Left cardiac atrium (tissue), 4 donors: ENCODE measurements at regions not wholly inside any gene's neighbourhood (a gene's known extent, or its start where the extent isn't known, plus 50 kb on each side); places are given as distances from the start of the nearest gene placed in this dataset.

Experiments
- ATAC-seq, 2 donors: fragments of 200-7000 bp; cut with Tn5 transposase; one replicate each; pipeline ENCODE4 v1.9.1; 2020; ENCODE audit warnings: mild to moderate bottlenecking in 2 of 2, moderate library complexity in 2 of 2
- DNase-seq: peaks from one replicate; pipeline ENCODE4 v3.0.0-alpha.2; 2020
- intact Hi-C, 2 donors: fragments of 100-400 bp; cut with DNase I; formaldehyde crosslinking; loops; one replicate each; pipeline versions ENCODE4 v1.14.1 to v1.15.1; 2022 to 2023
- donor health status: DM: no; HTN: yes; CAD: no.
- donor health status: DM: no; HTN: yes; CAD: no; lungs with severe emphysema.
- donor health status: DM: yes; HTN: yes; CAD: no.
- donor health status: Dilated cardiomyopathy.

DNA sequence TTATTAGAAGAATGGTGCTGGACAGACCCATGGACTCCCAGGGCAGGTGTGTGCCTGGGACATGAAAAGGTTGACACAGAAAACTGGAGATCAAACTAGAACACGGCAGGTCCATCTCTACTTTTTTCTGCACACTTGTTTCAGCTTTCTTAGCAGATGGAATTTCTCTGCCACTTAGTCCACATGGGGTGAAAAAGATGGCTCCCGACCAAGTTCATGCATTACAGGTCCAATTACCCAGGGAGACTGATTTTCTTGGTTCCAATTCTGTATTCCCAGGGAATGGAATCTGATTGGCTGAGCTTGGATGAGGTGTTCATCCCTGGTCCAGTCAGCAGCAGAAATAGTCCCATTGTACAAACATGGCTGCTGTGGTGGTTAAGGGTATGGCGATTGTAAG, 238.9 kb upstream of the SRRM4 start:
- intact Hi-C loops, result no loop called here
- DNase-seq (no peak), ATAC-seq (no peak)

DNA sequence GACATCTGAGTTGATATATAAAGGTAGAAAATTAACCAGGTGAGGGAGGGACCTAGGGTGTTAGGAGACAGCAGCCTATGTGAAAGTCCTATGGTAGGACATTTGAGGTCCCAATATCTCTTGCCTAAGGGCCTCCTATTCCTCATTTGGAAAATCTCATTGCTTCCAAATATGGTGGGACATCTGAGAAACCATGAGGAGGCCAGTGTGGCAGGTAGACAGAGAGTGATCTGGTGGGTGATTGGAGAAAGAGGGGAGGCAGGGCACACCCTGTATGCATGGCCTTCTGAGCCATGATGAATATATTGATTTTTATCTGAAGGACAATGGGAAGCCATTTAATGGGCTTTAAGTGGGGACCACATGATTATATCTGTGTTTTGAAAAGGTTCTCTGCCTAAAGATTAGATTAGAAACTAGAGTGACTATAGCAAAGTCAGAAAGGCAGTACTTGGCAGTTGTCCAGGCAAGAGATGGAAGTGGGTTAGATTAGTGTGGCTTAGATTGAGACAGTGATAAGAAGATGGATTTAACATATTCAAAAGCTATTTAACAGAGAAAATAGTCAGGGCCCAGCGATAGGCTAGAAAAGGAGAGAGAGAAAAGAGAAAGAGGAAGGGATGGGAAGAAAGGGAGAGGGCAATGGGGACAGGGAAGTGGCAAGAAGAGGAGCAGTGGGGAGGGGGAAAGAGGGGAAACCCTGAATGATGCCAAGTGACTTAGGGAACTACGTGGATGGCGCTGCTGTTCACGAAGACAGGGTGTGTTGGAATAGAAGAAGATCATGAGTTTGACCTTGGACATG, 237.2 kb upstream of the SRRM4 start:
- ATAC-seq, result no peak
- intact Hi-C loops, result no loop called here
- DNase-seq, result no peak

DNA sequence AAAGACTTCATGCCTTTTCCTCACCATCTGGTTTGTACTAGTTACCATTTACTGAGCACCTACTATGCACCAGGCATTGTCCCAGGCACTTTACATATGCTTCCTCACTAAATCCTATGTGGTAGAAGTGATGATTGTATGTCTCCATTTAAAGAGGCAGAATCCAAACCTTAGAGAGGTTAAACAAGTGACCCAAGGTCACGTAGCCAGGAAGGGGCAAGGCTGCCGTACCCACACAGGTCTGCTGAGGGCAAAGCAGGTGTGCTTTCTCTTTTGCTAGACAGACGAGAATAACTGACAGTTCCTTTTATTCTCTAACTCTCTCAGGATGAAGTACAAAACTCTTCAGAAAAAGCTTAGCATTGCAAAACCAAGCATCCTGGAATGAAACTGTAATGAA, 235.2 kb upstream of the SRRM4 start:
- ATAC-seq, result no peak
- DNase-seq, result no peak
- intact Hi-C loops, result no loop called here

DNA sequence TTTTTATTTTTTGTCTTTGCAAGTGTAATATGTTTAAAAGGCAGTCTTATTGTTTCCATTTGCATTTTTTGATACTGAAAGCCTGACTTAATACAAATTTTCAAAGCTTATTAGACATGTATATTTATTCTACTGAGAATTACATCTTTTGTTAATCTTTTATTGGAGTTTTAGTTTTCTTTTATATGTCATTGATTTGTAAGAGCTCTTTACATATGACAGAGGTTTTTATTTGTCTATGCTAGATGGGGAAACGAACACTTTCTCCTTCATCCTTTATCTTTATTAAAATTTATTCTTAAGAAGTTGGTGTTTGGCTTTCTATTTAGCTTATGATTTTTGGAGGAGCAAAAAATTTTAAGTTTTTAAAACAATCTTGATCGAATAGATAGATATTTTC, 234.4 kb upstream of the SRRM4 start:
- ATAC-seq, result no peak

DNA sequence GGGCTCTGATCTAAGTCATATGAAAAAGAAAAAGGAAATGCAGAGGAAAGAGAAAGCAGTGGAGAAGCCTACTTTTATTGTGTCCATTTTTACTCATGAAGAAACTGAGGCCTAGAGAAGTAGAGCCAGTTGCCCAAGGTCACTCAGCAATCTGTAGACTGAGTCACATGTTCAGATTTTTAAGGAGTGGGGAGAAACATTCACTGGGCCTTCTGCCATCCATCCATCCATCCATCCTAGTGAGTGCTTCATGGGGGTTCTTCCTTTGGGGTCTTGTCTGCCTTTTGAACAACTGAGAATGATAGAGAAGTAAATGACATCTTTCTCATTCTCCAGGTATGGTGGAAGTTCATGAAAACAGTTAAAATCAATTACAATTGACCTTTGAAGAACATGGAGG, 233.6 kb upstream of the SRRM4 start:
- intact Hi-C loops, result no loop called here
- DNase-seq, result no peak
- no peak for ATAC-seq

More for the DNA sequence above, 234.4 kb upstream of the SRRM4 start:
- DNase-seq, result no peak
- intact Hi-C loops, result no loop called here

DNA sequence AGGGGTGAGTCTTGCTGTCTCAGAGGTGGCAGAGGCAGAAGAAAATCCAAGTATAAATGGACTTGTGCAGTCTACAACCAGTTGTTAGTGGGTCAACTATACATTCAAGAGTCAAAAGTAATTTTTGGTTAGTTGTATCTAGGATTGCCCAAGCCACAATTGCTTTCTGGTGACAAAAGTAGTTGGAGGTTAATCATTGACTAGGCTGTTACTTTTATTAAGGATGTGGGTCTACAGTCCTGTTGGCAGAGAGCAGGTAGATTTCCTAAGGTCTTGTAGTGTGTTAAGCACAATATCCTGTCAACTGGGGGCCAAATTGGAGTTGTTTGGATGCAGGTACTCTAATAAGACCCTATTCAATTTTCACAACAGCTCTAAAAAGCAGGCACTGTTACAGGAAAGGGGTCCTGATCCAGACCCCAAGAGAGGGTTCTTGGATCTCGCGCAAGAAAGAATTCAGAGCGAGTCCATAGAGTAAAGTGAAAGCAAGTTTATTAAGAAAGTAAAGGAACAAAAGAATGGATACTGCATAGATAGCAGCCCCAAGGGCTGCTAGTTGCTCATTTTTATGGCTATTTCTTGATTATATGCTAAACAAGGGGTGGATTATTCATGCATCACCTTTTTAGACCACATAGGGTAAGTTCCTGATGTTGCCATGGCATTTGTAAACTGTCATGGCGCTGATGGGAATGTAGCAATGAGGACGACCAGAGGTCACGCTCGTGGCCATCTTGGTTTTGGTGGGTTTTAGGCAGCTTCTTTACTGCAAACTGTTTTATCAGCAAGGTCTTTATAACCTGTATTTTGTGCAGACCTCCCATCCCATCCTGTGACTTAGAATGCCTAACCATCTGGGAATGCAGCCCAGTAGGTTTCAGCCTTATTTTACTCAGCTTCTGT, 232.6 kb upstream of the SRRM4 start:
- ATAC-seq (no peak), DNase-seq (no peak)
- intact Hi-C loops, result no loop called here

DNA sequence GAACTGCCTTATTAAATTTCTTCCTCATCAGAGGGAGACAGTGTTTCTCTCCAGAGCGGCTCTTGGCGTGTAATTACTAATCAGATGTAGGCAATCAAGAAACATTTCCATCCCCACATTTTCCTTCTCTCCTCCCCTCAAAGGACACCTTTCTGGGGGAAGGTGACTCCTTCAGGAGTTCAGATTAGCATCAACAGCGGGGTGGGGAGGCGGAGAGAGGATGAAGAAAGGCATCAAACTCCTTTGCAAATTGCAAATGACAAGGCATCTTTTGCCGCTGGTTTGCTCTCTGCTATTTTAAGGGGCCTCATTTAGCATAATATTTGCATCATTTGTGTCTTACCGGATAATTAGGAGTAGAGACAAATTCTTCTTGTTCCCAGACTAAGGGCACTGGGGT, 231.7 kb upstream of the SRRM4 start:
- DNase-seq (no peak), ATAC-seq (no peak)
- intact Hi-C loops, result no loop called here

DNA sequence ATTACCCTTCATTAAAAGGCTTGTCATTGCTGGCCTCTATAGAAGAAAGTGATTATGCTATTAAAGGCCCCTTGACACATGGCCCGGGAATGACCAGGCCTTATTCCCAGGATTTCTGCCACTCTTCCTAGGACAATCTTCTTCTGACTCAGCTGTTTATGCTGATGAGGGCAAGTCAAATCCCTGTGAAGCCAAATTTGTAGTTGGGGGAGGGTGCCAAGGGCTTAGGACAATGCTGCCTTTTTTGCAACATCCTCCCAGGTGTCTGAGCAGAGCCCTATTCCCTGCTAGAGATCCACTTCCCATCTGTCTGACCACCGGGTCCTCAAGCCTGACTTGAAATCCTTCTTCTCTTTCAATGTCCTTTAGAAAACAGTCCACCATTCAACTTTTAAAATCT, 230.7 kb upstream of the SRRM4 start:
- DNase-seq (no peak), ATAC-seq (no peak)
- intact Hi-C loops, result no loop called here

DNA sequence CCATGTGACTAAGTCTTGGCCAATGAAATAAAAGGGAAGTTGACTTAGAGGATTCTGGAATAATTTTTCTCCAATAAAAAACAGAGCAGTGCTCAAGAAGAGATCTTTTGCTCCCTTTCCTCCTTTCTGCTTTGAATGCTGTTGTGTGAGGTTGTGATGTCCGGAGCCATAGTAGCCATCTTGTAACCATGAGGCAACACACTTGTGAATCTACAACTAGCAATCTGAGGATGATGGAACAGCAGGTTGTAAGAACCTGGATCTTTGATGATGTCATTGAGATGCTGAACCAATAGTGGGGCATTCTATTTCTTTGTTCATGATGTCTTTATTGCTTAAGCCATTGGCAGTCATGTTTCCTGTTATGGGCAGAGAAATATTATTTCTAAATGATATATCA, 230.0 kb upstream of the SRRM4 start:
- intact Hi-C loops, result no loop called here
- no peak for DNase-seq
- ATAC-seq, result no peak

DNA sequence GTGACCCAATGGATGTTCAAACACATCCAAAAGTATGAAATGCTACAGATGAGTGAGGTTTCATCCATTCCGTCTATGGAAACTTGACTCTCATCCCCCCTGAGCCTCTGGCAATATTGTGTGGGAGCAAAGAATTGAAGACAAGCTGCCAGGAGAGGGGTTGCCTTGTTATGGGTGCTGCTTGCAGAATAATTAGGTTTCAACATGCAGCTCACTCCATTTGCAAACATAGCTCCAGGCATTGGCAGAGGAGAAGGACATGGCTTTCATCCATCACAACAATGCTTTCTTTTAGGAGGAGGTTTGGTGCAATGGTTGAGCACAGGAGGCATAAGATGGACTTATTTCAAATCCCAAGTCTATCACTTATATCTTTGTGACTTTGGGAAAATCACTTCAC, 220.7 kb upstream of the SRRM4 start:
- ATAC-seq, result no peak
- intact Hi-C loops, result no loop called here
- DNase-seq, result no peak

DNA sequence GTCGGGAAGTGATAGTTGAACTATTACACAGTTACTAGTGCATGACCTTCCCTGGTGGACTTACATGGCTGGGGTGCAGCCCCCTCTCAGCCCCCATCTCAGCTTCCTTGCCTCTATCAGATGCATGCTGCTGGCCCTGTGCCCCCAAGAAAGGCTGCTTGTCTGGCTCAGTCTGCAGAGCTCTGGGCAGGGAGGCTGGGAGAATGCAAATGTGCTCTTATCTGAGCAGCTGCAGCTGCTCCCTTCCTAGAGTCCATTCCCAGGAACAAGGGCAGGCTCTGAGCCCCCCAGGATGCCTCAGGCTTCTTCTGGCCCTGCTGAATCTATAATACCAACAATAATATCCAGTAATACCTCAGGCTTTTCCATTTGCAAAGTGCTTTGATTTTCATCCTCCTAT, 218.1 kb upstream of the SRRM4 start:
- intact Hi-C loops, result no loop called here
- DNase-seq (no peak), ATAC-seq (no peak)

DNA sequence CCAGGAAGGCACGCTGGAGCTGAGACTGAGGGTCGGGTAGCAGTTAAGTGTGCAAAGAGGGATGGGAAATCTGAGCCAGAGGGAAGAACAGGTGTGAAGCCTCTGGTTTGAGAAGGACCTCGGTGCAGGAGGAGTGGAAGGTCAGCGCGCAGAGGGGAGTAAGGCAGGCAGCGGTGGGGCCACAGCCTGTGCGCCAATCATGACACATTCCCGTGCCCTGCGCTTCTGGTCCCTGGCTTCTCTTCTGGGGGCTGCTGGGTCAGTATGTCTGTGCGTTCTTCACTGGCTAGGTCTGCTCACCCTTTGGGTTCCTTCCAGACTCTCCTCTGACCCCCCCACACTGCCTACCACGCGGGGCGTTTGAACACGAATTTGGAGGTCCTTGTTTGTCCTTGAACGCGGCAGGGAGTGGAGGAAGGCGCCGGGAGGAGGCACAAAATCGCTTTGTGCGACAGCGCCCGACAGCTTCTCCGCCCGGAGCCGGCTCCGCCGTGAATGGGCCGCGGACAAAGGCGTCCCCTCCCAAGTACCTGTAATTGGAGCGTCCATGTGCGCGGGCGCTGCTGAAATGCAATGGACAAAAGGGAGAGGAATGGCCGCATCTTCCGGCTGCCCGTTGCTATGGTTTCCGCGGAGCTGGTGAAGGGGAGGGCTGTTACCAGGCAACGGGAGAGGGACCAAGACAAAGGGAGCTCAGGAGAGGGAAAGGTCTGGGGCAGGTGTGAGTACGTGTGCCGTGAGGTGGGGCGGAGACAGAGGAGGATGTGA, 207.2 kb upstream of the SRRM4 start:
- DNase-seq (no peak), ATAC-seq (no peak)
- intact Hi-C loops, result no loop called here

DNA sequence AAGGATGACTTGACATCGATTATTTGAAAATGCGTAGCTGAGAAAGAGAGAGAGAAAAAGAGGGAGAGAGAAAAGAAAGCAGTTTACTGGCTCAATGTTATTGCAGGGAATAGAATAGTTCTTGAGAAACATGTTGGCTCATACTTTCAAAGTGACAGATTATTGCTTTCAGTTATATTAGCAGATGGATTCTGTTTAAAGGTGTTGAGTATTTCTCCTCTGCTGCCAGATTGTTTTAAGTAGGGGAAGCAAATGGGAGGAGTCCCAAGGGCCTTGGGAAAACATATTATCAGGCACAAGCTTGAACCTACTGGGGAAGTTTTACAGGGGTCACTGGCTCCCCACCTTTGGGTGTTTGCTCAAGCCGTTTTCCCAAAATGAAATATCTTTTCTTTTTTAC, 203.8 kb upstream of the SRRM4 start:
- intact Hi-C loops, result no loop called here
- DNase-seq (no peak), ATAC-seq (no peak)

DNA sequence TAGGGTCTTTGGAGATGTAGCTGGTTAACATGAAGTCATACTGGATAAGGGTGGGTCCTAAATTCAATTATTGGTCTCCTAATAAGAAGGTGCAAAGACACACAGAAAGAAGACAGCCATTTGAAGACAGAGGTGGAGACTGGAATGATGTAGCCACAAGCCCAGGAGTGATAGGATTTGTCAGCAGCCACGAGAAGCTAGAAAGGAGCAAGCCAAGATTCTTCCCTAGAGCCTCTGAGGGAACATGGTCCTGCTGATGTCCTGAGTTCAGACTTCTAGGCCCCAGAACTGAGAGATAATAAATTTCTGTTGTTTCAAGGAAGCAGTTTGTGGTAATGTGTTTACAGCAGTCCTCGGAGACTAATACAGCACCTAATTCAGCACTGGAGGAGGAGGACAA, 203.3 kb upstream of the SRRM4 start:
- intact Hi-C loops, result no loop called here
- ATAC-seq (no peak), DNase-seq (no peak)

DNA sequence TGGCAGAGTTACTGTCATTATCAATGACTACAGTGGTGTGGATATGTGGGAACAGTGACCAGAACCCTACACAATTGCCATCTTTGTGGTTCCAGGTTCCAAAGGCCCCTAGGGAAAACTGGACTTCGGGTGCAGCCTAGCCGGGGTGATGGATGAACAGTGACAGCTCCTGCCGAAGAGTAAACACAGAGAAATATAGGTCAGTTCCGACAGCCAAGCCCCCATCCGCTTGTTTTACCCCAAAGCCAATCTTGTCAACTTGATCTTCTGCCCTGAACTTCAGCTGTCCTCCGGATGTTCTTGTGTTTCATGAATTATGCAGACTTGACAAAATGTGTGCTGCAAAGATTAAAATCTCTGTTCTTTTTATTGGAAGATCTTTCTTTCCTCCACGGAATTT, 200.4 kb upstream of the SRRM4 start:
- no peak for ATAC-seq

DNA sequence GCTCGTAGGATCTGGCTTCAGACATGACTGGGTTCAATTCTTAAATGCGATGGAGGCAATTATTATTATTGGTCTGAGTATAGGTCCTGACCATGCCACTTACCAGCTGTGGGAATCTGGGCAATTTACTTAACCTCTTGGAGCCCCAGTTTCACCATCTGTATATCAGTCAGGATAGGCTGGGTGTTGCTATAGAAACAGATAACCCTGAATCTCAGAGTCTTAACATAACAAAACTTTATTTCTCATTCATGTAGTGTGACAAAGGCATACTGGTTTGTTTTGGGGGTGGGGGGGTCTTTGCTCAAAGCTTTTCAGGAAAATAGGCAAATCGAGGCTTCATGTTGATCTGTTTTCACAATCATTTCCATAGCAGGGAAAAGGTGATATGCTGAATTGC, 199.6 kb upstream of the SRRM4 start:
- ATAC-seq (no peak), DNase-seq (no peak)
- intact Hi-C loops, result no loop called here

More for the DNA sequence above, 200.4 kb upstream of the SRRM4 start:
- intact Hi-C loops, result no loop called here
- DNase-seq, result no peak

DNA sequence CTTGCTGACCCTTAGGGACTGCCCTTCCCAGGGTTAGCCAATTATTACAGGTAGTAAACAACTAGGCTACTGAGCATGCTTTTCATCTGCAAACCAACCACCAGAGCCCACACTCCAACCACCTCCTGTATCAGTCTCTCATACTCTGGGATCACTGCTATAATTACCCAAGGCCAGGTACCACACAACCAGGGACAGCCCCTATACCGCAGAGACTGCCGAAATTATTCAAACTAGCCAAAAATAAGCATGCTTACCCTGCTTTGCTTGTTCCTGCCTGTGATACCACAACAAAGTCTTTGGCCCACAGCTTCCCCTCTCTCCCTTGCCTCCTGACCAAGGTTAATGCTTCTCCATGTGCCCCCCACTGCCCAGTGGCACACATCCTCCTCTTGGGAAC, 197.6 kb upstream of the SRRM4 start:
- intact Hi-C loops, result no loop called here
- ATAC-seq (no peak), DNase-seq (no peak)

DNA sequence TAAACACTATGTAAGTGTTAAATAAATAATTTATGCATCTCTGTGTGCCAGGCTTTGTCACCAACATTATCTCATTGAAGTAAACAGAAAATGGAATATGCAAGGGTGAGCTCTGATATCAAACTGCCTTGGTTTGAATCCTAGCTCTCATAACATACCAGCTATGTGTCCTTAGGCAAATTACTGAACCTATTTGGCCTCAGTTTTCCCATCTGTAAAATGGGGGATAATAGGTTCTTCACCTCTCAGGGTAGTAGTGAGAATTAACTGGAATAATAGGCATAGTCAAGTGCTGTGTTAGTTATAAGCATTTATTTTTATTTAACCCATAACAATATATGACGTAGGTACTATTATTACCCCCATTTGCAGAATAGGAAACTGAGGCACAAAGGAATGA, 190.8 kb upstream of the SRRM4 start:
- intact Hi-C loops, result no loop called here

DNA sequence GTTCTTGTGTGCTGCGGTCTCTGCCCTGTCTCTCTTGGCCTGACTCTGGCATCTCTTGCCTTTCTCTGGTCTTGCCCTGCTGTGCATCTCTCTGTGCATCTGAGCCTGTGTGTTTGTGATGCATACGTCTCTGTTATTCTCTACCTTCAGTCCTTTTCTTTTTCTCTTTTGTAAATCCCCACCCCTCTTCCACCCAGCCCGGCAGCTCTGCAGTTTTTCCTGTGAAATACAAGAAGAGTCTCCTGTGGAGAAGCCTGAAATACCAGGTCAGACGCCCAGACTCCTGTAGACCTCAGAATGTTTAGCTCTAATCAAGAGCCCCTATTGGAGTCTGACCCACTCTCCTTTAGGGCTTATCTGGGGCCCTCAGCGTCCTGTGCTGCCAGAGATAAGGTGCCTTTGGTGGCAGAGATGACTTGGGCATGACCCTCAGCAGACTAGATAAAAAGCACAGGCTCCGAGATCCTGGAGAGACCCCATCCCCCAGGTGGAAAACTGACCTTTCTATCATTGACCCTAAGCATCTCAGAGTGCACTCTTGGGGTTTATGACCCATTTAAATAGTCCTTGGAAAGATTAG, 167.5 kb upstream of the SRRM4 start:
- intact Hi-C loops, result no loop called here
- no peak for ATAC-seq
- no peak for DNase-seq

More for the DNA sequence above, 190.8 kb upstream of the SRRM4 start:
- ATAC-seq, result no peak
- no peak for DNase-seq

DNA sequence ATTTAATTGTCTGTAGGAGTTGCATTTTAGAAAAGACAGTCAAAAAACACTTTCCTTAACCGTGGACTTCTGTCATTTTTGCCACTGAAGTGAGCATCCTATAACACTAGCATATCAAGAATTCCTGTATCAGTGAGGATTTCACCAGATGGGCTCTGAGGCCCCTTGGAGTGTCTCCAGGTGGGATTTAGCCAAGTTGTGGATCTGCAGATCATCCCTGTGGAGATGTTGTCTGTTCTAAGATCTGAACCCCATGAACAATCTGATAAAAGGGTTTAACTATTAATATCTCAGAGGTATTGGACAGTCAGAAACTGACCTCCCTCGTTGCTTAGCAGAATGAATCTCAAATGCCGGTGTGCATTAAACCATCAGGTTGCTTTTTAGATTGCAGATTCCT, 165.0 kb upstream of the SRRM4 start:
- no peak for DNase-seq
- ATAC-seq, result no peak
- intact Hi-C loops, result no loop called here
